ENCODE measurements at regions not wholly inside any gene's neighbourhood (a gene's known extent, or its start where the extent isn't known, plus 50 kb on each side); places are given as distances from the start of the nearest gene placed in this dataset.

DNA sequence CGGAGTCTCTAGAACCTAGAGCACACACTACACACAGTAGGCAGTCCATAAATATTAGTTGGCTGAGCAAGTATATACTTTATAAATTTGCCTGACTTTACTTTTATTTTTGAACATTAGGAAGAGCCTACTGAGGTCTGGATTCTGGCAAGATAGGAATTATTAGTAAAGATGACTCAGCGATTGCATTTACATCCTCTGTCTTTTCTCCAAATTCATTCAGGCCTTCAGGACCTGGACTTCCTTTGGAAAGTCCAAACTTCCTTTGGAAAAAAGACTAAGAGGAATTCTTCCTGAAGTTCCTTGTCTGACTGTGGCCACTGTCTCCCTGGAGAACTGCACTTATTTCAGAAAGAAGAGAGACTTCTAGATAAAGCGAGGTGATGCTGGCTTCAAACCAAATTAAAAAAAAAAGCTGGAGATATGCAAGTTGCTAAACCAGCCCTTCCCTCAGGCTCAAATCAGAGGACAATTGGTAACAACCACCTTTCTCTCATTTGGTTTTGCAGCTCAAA, 251.3 kb downstream of the GAS1 start:
- no peaks in the 10 kb centered on the region for H3K27me3 ChIP-seq (ENCODE audit: insufficient read depth, low read depth, low read length)
- no peaks in the 10 kb centered on the region for H3K9me2 ChIP-seq (ENCODE audit: insufficient read depth, low read length)
- no peaks in the 10 kb centered on the region for H4K20me1 ChIP-seq (ENCODE audit: insufficient read depth)
- H3K27ac ChIP-seq (ENCODE audit: low read length): no peak overlapping the region
- no peaks in the 10 kb centered on the region for H3K79me2 ChIP-seq (replicated peaks; ENCODE audit: insufficient read depth, low read length)
- no peaks in the 10 kb centered on the region for H3K9me3 ChIP-seq (ENCODE audit: low read length)
- no peaks in the 10 kb centered on the region for H3F3A ChIP-seq (ENCODE audit: insufficient read depth, low read length, poor library complexity, severe bottlenecking)
- H2AFZ ChIP-seq (ENCODE audit: low read depth, low read length): no peak overlapping the region
- H3K4me3 ChIP-seq (ENCODE audit: low read length): no peak overlapping the region
- H3K9ac ChIP-seq (ENCODE audit: low read length): no peak overlapping the region
- H3K4me2 ChIP-seq (ENCODE audit: low read length): no peak overlapping the region
- TF ChIP-seq RAD21 (conservative IDR thresholded peaks at IDR 0.05) (no peak), SMC3 (conservative IDR thresholded peaks at IDR 0.05; ENCODE audit: poor library complexity) (no peak), MXI1 (conservative IDR thresholded peaks at IDR 0.05; ENCODE audit: poor library complexity, severe bottlenecking) (no peak), EZH2 (IDR thresholded peaks at IDR 0.05; ENCODE audit: borderline replicate concordance, insufficient read depth, low read length, poor library complexity, severe bottlenecking) (no peak), TAF1 (IDR thresholded peaks at IDR 0.05; ENCODE audit: low read depth) (no peak), EP300 (conservative IDR thresholded peaks at IDR 0.05; ENCODE audit: poor library complexity, severe bottlenecking) (no peak)
- H3K36me3 ChIP-seq (ENCODE audit: insufficient read depth, low read length): no peaks in the 10 kb centered on the region

DNA sequence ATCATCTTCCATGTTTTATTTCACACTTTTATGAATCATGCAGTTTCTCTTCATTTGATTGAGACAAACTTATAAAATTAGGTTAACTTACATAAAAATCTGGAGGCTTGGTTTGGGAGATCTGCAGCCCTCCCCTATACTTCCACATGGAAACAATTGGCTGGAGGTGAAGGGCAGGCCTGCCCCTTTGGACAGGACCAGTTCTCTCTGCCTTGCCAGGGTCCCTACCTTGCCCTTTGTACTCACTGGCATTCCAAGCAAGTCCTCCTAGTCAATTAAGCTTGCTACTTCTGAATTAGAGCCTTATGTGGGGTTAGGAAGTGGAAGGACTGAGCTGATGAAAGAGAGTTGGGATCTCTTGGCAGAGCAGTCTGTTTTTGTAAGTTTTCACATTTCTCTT, 257.3 kb downstream of the GAS1 start:
- no peaks in the 10 kb centered on the region for H3K27me3 ChIP-seq (ENCODE audit: insufficient read depth, low read depth, low read length)
- TF ChIP-seq POLR2AphosphoS5 (IDR thresholded peaks at IDR 0.05) (no peak), TAF1 (IDR thresholded peaks at IDR 0.05; ENCODE audit: low read depth) (no peak), MXI1 (conservative IDR thresholded peaks at IDR 0.05; ENCODE audit: poor library complexity, severe bottlenecking) (no peak), RAD21 (conservative IDR thresholded peaks at IDR 0.05) (no peak), EZH2 (IDR thresholded peaks at IDR 0.05; ENCODE audit: borderline replicate concordance, insufficient read depth, low read length, poor library complexity, severe bottlenecking) (no peak)
- TF ChIP-seq, protein P1, sequence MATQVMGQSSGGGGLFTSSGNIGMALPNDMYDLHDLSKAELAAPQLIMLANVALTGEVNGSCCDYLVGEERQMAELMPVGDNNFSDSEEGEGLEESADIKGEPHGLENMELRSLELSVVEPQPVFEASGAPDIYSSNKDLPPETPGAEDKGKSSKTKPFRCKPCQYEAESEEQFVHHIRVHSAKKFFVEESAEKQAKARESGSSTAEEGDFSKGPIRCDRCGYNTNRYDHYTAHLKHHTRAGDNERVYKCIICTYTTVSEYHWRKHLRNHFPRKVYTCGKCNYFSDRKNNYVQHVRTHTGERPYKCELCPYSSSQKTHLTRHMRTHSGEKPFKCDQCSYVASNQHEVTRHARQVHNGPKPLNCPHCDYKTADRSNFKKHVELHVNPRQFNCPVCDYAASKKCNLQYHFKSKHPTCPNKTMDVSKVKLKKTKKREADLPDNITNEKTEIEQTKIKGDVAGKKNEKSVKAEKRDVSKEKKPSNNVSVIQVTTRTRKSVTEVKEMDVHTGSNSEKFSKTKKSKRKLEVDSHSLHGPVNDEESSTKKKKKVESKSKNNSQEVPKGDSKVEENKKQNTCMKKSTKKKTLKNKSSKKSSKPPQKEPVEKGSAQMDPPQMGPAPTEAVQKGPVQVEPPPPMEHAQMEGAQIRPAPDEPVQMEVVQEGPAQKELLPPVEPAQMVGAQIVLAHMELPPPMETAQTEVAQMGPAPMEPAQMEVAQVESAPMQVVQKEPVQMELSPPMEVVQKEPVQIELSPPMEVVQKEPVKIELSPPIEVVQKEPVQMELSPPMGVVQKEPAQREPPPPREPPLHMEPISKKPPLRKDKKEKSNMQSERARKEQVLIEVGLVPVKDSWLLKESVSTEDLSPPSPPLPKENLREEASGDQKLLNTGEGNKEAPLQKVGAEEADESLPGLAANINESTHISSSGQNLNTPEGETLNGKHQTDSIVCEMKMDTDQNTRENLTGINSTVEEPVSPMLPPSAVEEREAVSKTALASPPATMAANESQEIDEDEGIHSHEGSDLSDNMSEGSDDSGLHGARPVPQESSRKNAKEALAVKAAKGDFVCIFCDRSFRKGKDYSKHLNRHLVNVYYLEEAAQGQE (IDR thresholded peaks at IDR 0.05; ENCODE audit: borderline replicate concordance): no peak
- TF ChIP-seq, protein P2, sequence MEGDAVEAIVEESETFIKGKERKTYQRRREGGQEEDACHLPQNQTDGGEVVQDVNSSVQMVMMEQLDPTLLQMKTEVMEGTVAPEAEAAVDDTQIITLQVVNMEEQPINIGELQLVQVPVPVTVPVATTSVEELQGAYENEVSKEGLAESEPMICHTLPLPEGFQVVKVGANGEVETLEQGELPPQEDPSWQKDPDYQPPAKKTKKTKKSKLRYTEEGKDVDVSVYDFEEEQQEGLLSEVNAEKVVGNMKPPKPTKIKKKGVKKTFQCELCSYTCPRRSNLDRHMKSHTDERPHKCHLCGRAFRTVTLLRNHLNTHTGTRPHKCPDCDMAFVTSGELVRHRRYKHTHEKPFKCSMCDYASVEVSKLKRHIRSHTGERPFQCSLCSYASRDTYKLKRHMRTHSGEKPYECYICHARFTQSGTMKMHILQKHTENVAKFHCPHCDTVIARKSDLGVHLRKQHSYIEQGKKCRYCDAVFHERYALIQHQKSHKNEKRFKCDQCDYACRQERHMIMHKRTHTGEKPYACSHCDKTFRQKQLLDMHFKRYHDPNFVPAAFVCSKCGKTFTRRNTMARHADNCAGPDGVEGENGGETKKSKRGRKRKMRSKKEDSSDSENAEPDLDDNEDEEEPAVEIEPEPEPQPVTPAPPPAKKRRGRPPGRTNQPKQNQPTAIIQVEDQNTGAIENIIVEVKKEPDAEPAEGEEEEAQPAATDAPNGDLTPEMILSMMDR (IDR thresholded peaks at IDR 0.05; ENCODE audit: poor library complexity, severe bottlenecking): no peak
- H3K9me2 ChIP-seq (ENCODE audit: insufficient read depth, low read length): no peaks in the 10 kb centered on the region
- no peak overlapping the region for H3K9ac ChIP-seq (ENCODE audit: low read length)
- H3K9me3 ChIP-seq (ENCODE audit: low read length): no peaks in the 10 kb centered on the region
- H3K4me3 ChIP-seq (ENCODE audit: low read length): no peak overlapping the region
- H3K36me3 ChIP-seq (ENCODE audit: insufficient read depth, low read length): no peaks in the 10 kb centered on the region
- H3K4me2 ChIP-seq (ENCODE audit: low read length): no peak overlapping the region
- no peak overlapping the region for H2AFZ ChIP-seq (ENCODE audit: low read depth, low read length)
- no peaks in the 10 kb centered on the region for H3K79me2 ChIP-seq (replicated peaks; ENCODE audit: insufficient read depth, low read length)
- no peak overlapping the region for H3K27ac ChIP-seq (ENCODE audit: low read length)
- no peaks in the 10 kb centered on the region for H3F3A ChIP-seq (ENCODE audit: insufficient read depth, low read length, poor library complexity, severe bottlenecking)
- no peaks in the 10 kb centered on the region for H4K20me1 ChIP-seq (ENCODE audit: insufficient read depth)

Measured in neural cell (in vitro differentiated cells).